Renal cortex interstitium (tissue), 11 donors: ENCODE measurements at regions not wholly inside any gene's neighbourhood (a gene's known extent, or its start where the extent isn't known, plus 50 kb on each side); places are given as distances from the start of the nearest gene placed in this dataset.
A peak's percentile ranks its signal among the peaks of the same experiment; 100 is the strongest.

Experiments
- DNase-seq, 11 donors: peaks; one replicate each; pipeline ENCODE4 v3.0.0-alpha.2; 2013; ENCODE audit warnings: low read depth in 9 of 11, low spot score in 4 of 11; ENCODE audit errors: extremely low read depth in 1 of 11

GRCh38 chr18:34976899-34977837 lies 64.0 kb upstream of the MAPRE2 start:
- peak in 3 of 11 donors; percentile 43 to 67 (median 64) for DNase-seq

GRCh38 chr18:34977838-34978532 lies 63.2 kb upstream of the MAPRE2 start:
- DNase-seq, result no peak

- DNase-seq, result no peak
Observed at GRCh38 chr18:34978533-34978893, 62.7 kb upstream of the MAPRE2 start.

GRCh38 chr18:34978953-34979608 lies 62.1 kb upstream of the MAPRE2 start:
- DNase-seq, result peak in 4 of 11 donors; percentile 43 to 65 (median 60)

- DNase-seq, result no peak
Observed at GRCh38 chr18:34981487-34981886, 59.7 kb upstream of the MAPRE2 start.

GRCh38 chr18:34985963-34986362 lies 55.2 kb upstream of the MAPRE2 start:
- DNase-seq, result no peak

GRCh38 chr18:34990597-34990996 lies 50.6 kb upstream of the MAPRE2 start:
- DNase-seq, result no peak

- no peak for DNase-seq
Observed at GRCh38 chr18:34991152-34991551, 50.1 kb upstream of the MAPRE2 start.
